GM18858 (cell line): ENCODE measurements at regions not wholly inside any gene's neighbourhood (a gene's known extent, or its start where the extent isn't known, plus 50 kb on each side); places are given as distances from the start of the nearest gene placed in this dataset.

Experiments used
- ATAC-seq: cut with Tn5 transposase; IDR thresholded peaks from one replicate; pipeline ENCODE4 v1.9.1; 2021; ENCODE audit not compliant: unreplicated experiment

DNA sequence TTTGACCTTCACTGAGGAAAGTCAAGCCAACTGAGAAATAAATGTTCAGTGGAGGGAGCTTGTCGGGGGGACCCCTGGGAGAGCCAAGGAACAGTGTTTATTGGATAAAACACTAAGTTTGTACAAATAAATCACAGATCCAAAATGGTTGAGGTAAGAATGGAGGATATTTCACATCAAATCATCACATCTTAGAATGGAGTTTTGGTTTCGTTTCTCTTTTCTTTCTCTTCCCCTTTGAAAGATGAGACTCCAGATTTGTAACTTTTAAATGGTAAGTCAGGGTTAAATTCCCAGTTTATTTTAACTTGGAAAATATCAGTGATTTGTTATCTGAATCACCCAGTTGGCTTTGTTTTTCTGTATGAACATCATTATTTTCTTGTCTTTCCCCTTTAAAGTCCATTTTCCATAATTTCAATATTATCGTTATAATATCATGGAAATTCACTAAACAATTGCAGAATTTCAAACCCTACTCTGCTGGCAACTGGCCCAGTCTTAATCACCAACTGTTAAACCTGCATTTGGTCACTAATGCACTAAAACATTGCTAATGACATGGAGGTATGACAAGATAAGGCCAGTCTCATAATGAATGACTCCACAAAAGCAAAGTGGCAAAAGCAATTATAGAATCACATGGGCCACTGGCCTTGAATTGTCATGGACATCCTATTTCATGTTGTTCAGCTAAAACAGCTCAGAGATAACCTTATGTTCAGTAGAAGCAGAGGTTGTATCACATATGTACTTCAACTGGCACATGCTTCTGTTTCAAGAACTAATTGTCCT lies 295.1 kb downstream of the SHOX2 start:
- no peak for ATAC-seq

DNA sequence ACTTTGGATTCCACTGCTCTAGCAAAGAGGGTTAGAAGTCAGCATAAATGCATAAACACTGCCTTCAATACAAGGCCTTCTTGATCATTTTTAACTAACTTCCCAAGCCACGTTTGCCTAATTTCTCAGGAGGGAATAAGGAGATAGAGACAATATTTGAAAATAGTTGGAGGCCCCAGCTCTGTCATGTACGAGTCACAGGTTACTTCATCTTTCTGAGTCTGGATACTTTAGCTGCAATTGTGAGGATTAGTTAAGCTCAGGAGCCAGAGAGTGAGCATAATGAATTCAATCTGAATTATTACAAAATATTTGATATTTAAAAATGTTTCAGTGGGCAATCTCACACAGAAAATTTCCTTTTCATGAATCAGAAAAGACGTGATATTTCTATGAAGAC lies 298.9 kb downstream of the SHOX2 start:
- ATAC-seq, result no peak

DNA sequence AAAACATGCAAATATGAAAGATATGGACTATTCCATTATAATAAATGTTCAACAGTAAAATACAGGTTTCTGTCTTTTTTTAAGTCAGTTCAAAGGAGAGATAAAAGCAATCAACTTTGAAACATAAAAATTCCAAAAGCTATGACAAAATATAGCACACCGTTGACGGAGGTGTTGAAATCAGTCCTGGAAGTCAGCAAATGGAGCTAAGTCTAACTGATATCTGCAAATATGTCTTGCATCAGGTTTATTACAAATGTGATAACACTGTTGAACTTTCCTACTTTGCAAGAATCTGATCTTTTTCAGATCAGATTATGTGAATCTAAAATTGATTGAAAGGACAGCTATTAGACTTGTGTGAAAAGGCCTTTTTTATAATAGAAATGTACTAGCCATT lies 300.7 kb downstream of the SHOX2 start:
- no peak for ATAC-seq

DNA sequence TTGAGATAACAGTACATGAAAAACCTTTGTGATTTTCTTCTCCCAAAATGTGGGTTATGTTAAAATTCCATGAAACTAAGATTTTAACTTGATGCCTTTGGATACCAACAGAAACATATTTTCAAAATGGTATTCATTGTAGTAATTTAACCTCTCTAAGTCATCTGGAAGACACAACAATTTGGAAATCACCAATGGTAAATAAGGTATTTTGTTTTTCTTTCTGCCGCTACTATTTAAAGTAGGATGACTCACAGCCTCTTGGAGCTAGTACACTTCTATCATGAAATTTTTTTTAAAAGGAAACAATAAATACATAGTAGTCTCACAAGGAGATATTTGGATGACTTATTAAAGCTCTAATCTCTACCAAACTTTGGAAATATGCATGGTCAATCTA lies 291.6 kb upstream of the VEPH1 start:
- ATAC-seq, result no peak

DNA sequence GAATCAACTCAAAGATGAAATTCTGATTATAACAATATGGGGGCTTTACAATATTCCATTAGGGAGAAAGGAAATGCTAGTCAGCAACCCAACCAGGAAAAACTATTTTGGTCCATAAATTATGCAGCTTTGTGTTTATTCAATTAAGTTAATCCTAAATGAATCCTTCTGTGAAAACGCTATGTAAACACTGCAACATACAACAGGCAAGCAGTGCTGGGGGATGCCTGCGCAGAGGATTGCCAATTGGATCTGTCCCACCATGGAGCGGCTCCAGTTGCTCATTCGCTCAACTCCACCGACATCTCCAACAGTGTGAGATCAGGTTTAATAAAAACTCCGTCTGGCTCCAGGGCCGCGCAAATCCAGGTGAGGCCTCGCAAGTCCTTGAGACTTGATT lies 290.5 kb upstream of the VEPH1 start:
- no peak for ATAC-seq

DNA sequence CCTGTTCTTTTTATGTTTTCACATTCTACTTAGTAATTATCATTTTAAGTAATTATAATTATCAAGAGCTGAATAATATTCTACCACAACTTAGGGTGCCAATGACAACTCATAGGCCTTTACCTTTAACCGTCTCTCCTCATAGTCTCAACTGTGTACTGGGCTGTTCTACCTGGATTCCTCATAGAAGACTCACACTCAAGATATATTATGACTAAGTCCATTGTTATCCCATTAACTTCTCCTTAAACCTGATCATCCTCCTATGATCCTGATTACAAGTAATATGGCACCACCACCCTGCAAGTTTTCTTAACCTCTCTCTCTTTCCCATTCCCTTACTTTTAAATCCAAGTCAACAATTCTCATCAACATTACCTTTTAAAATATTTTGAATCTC lies 285.9 kb upstream of the VEPH1 start:
- ATAC-seq, result no peak

DNA sequence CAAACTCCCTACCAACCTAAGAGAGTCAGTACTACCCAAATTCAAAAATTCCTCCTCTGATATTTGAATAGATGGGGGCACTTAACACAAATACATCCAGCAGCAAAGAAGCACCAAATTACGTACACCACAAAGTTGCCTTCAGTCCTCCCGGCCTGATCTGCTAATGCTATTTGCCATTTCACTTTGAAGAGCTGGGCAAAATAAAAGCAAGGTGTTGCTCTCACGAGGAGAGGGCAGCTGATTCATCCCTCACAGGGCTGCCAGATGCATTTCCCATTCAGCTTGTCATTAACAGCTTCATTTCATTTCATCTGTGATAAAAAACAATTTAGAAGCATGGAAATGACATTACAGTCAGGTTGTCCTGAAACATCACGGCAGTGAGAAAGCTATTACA lies 283.4 kb upstream of the VEPH1 start:
- ATAC-seq, result no peak

DNA sequence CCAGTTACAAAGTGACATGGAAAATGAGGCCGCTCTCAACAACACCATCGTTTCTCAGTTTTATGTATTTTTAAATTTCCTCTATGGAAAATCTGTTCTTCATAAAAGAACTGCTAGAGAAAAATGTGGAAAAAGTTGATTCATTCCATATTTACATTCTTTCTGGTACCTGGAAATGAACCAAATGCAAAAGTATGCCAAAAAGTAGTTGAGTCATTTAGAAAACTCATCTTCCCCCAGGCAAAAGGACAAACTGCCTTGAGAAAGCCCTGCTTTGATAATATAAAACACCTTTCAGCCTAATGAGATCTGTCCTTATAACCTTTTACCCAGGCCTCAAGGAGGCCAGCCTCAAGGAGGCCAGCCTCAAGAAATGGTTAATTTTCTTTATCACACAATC lies 283.0 kb upstream of the VEPH1 start:
- no peak for ATAC-seq

DNA sequence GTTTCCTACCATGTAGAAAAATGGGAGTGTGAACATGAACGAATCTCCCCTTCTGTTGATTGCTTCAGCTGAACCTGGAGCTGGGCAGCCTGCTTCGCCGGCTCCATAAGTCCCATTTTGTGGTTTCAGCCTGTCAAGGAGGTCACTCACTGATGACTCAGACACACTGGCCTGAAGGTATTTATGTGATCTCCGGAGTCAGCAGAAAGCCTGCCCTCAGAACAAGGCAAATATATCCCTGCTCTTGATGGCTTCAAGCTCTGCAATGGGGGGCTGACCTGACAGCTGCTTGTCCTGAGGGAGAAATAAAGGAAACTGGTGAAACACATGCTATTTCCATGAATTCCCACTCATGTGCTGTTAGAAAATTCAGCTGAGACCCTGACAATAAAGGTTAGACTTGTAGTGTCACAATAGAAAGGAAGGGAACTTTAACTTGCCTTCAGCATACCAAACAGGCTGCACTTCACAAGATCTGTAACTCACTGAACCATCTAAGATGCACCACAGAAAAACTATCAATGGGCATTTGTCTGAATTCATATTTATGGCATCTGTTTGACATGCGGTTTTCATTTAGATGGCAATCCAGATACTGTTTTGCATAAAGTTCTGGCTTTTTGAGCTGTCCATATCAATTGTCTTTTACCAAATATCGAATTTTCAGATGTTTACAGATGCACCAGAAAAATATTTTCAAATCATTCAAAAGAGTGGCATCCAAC lies 282.0 kb upstream of the VEPH1 start:
- no peak for ATAC-seq

DNA sequence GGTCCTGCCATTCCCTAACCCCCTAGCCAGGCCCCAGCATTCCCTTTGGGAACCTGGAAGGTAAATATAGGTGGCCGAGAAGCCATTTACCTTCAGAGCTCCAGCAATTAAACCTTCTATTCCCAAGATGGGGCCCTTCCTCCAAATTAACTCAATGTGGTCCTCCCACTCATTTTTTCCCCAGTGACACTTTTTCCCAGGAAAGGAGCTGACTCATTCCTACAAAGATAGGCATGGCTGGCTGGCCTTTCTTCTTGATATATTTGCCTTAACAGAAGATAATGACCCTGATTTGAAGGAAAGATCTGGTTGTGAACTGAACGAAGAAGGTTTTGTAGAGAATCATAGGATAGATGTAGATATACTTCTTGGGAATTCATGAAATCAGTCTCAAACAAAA lies 279.0 kb upstream of the VEPH1 start:
- ATAC-seq, result no peak

DNA sequence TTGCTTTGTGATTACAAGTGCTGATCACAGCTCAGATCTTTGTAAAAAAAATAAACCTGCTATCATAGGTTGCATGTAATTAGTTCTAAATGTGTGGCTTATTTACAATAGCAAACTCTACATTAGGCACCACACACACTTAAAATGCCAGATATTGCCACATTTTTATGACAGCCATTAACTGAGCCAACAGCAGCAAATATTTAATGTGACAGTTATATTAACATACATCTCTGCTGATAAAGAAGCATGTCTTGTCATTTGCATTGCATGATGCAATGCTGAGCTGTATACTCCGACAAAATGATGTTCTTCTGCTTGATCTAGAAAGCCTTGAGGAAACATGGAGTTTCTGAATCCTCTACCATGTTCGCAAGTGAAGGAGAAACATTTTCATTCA lies 273.6 kb upstream of the VEPH1 start:
- ATAC-seq, result no peak

DNA sequence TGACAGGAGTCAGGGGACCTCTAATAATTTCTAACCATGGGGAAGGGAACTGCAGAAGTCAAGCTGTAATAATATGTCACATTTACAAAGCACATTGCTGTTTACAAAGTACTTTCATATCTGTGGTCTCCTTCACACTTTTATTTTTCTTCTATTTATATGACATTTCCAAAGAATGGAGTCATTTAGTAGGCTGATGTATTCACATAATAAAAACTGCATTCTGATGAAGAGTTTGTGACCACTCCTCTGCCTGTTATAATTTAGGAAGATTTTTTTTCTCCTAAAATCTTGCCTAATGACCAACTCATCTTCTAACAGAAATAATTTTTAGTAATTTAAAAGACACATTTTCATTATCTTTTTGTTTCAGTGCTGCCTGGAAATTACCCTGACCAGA lies 272.2 kb upstream of the VEPH1 start:
- no peak for ATAC-seq

DNA sequence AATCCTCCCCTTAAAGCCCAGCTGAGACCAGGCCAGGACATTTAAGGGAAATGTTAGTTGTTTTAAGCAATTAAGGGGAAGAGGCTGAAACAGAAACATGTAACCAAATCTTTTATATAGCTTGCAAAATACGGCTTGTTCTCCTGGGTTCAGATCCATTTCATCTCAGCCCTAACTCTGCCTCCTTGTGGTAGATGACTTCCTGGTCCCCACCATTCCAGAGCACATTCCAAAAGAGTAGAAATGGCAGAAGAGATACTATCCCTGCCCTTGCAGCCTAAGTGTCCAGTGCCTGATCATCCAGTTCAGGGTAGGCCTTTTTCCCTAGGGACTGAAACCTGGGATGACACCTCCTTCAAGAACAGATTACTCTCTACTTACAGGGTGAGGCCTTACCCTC lies 266.2 kb upstream of the VEPH1 start:
- ATAC-seq, result no peak

DNA sequence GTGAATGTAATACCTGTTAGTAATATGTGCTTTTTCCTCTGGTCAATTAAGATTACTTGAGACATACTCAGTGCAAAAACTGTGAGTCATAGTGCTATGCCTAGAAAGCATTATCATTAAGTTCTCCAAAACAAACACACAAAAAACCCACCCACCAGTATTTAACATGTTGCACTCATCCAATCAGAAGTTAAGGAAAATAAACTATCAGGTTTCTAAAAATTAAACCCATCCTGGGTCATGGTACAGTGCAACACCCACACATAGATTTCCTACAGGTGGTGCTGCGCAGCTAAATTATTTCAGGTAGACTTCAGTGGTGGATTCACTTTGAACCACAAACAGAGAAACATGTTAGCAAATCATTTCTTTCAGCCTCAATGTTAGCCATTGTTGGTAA lies 264.4 kb upstream of the VEPH1 start:
- ATAC-seq, result no peak

DNA sequence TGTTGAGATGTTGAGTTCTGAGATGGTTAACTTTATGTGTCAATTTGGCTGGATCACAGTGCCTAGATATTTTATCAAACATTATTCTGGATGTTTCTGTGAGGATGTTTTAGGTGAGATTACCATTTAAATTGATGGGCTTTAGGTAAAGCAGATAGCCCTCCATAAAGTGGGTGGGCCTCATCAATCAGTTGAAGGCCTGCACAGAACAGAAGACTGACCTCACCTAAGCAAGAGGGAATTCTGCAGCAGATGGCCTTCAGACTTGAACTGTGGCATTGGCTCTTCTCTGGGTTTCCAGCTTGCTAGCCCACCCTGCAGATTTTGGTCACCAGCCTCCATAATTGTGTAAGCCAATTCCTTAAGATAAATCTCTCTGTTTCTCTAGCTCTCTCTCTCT lies 260.4 kb upstream of the VEPH1 start:
- ATAC-seq, result no peak

DNA sequence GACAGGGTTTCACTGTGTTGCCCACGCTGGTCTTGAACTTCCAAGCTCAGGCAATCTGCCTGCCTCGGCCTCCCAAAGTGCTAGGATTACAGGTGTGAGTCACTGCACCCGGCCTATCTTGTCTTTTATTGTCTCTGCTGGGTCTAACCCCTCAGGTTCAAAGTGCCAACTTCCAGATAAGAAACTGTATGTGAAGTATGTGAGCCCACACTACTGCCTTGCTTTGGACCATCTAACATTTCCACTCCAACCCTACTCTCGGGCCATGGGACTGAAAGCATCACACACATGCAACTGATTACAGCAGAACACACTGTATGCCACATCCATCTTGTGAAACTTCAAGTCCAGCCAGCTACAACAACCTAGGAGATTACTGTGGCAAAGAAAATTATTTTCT lies 256.1 kb upstream of the VEPH1 start:
- no peak for ATAC-seq

DNA sequence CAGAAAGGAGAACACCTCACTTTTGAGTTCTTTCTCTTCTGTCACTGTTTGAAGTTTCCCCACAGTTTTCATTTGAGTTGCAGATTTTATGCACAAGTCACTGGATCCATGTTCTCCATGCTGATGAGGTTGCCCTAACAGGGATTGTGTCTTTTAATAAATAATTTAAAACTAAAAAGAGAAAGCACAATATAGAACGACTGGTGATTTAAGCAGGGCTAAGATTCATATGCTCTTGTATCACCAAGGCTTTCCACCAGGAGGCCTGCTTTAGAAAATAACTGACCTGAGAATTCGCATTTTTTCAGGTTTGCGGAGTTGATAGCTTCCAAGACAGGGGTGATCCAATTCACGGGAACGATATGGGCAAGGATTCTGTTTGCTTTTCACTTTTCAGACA lies 252.0 kb upstream of the VEPH1 start:
- ATAC-seq, result no peak

DNA sequence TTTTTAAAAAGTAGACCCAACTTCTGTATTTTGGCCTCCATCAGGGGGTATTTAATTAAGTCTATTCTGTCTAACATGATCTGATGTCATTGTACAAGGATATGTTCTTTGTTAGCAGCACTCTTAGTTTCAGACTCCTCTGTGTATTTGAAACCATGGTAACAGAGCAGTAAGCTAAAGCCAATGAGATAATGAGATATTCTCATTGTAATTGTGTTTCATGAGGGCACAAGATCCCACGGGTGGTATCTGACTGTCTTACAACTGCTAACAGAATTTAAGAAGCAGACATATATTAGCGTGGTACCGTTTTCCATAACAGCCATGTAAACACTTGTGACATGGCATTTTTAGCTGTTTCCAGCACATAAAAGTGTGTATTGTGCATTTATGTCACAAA lies 251.2 kb upstream of the VEPH1 start:
- no peak for ATAC-seq

DNA sequence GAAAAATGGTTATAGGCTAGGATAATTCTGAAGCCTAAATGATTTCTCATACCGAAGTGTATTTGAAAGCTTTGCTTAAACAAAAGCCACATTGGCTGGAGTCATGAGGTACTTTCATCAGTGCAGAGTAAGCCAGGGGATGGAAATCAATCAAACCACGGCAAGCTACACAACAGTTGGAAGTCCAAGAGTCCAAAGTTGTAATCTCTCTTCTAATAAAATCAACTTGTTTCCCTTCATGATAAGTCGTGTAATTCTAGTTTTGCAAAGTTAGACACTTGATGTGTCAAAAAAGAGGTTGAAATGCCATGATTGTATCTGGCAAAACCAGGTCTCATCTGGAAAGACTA lies 250.5 kb upstream of the VEPH1 start:
- ATAC-seq, result no peak

DNA sequence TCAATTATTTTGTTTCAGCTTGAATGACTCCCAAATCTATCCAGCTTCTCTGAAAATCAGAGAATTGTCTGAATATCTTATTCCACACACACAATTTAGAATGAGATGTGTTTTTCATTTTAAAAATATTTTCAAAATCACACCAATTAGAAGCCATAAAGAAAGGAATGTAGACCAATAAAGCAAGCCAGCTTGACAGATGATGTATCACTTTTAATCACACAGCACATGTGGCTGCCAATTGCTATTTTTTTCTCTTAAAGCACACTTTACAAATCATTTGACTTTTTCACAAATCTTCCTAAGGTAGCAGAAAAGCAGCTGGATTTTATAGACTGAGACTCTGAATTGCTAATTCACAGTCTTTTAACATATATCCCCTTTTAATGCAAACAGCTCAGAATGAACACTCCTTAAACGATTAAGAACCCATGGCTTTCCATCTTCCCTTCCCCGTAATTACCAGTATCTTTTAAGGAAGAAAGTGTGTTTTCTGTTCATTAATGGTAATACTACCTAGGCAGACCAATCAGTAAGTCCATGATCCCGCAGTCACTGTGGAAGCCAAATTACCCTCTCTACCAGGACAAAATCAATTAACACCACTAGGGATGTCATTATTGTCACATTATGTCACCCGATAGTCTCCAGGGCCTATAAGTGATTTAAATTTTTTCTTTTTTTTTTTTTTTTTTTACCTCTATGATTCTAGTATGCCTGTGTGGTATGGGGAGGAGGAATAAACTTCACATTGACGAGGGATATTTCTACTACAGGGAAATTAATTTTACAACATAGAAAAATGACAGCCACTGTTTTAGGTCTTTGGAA lies 250.0 kb upstream of the VEPH1 start:
- no peak for ATAC-seq

DNA sequence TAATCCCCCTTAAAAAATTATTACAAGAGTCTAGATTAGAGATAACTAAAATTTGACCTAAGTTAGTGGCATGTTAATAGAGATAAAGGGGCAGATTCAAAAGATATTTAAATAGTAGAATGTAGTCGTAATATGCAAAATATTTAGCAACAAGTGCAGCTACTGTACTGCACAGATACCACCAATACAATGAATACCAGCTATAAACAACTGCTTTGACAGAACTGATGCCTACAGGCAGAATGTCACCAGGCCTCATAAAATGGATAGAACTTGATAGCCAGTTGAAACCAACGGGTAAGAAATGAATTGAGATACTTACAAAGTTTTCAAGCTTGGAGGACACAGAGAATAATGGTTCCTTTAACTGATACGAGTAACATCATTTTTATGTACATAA lies 249.3 kb upstream of the VEPH1 start:
- no peak for ATAC-seq

DNA sequence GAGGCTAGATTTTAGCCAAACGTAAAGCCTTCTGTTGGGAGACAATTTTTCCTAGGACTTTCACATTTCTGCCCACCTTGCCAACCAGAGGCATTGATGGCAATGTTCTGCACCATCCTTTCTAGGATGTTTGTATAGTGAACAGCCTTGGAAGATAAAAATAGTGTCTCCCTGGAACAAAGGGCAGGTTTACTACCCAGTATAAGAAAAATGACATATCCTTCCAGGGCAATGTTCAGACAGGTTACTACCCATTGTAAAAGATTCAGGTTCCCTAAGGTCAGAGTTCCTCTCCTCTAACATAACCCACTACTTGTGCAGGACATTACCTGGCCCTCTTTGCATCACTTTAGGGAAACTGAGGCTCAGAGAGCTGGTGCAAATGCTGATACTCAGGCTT lies 248.2 kb upstream of the VEPH1 start:
- no peak for ATAC-seq
